NT2/D1 (cell line): ENCODE measurements at regions not wholly inside any gene's neighbourhood (a gene's known extent, or its start where the extent isn't known, plus 50 kb on each side); places are given as distances from the start of the nearest gene placed in this dataset.
A peak's percentile ranks its signal among the peaks of the same experiment; 100 is the strongest.

ENCODE experiments used
- DNase-seq: peaks from one replicate; pipeline ENCODE4 v3.0.0-alpha.2; 2011; ENCODE audit warnings: low read depth, low spot score
- H3K27me3 ChIP-seq: 2 replicates; pipeline ENCODE4 v1.6.0; 2011; ENCODE audit warnings: mild to moderate bottlenecking; ENCODE audit not compliant: insufficient read length, insufficient read depth
- H3K36me3 ChIP-seq: 2 replicates; pipeline ENCODE4 v1.6.1; 2011; ENCODE audit warnings: mild to moderate bottlenecking, low read length, mixed read lengths; ENCODE audit not compliant: insufficient read depth, insufficient read length
- H3K4me1 ChIP-seq: 2 replicates; pipeline ENCODE4 v1.5.1; 2011; ENCODE audit not compliant: insufficient read depth, insufficient read length
- H3K4me3 ChIP-seq: 2 replicates; pipeline ENCODE4 v1.5.1; 2011; ENCODE audit warnings: low read depth; ENCODE audit not compliant: insufficient read length
- H3K9ac ChIP-seq: 2 replicates; pipeline ENCODE4 v1.6.0; 2011; ENCODE audit warnings: low read depth; ENCODE audit not compliant: insufficient read length
- H3K9me3 ChIP-seq: 2 replicates; pipeline ENCODE4 v1.5.1; 2011; ENCODE audit warnings: mild to moderate bottlenecking, low read length; ENCODE audit not compliant: insufficient read depth
- SUZ12 ChIP-seq: IDR thresholded peaks from 2 replicates; pipeline ENCODE4 v1.6.1; 2011; ENCODE audit not compliant: insufficient read length, insufficient read depth; ENCODE audit errors: extremely low read depth
- YY1 ChIP-seq: IDR thresholded peaks from 2 replicates; pipeline ENCODE4 v1.6.1; 2011; ENCODE audit not compliant: insufficient read length, insufficient read depth
- ZNF274 ChIP-seq: IDR thresholded peaks from 2 replicates; pipeline ENCODE4 v1.6.1; 2011; ENCODE audit warnings: mild to moderate bottlenecking, low read depth, low read length

DNA sequence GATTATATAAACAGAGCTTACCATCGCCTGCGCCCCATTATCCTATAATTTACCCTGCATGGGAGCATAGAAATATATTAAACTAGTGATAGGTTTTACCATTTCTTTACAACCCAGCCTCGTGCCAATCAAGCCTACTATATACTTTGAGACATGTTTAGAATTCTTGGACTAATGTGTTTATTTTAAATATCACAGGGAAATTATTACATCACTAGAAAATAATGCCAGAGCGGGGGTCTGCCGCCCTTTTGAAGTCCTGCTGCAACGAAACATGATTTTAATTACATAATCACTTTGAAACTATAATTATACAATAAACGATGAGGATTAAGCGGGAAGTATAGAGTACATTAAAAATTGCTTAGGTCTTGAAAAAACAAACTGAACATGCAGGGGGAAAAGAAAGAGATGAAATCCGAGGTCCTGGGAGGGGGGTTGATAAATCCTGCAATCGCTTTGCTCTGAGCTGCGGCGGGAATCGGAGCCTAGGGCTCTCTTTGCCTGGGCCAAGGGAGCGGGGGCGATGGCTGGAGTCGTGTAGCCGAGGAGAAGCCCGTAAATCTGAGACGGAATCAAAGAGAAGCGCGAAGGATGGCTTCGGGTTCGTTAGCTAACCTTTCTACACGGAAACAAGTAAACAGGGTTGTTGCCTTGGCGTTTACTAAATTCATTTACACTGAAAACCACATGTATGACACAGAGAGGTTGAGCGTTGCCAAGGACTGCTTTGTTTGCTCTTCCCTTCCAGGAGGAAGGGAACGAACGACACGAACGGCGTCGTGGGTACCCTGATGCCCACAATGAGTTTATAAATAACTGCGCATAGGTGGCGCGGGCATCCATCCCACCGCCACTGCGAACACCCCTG, 127.6 kb downstream of the TMEM174 start:
- Histone ChIP-seq H3K27me3 (peaks cover 96% of the 10 kb centered on the region), H3K4me1 (no peaks in the 10 kb centered on the region), H3K36me3 (no peaks in the 10 kb centered on the region), H3K4me3 (no peak overlapping the region), H3K9ac (peak overlapping the region; percentile 26), H3K9me3 (no peaks in the 10 kb centered on the region)
- no peak for DNase-seq
- no peak for TF ChIP-seq ZNF274
- TF ChIP-seq SUZ12: no peak
- no peak for TF ChIP-seq YY1

DNA sequence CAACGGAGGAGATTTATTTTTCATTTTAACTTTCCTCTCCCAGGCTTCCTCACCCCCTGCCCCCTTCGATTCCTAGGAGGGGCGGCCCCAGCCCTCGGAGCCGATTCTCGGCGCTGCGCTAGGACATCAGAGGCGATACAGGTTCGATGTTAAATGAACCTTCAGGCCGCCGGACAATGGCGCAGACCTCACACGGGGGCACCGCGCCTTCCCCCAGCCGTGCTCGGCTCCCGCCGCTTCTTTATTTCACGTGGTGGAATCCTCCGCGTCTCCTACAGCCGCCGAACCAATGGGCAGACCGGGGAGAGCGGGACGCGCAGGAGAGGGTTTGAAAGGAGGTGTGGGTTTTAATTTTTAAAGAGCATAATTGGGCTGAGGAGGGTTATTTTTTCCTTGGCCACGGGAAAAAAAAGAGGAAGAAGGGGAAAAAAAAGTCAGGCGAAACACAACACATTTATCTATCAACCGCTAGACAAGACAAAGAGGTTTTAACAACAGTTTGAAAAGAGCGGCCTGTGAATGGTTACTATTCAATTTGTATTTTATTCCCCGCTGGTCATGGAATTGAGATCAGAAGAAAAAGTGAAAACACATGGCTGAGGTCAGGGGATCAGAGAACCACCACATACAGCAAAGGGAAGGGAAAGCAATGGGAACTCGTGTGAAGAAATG, 126.8 kb downstream of the TMEM174 start:
- DNase-seq: no peak
- H3K4me3 ChIP-seq: peak overlapping the region; percentile 23
- peak overlapping the region; percentile 26 for H3K9ac ChIP-seq
- TF ChIP-seq YY1: no peak
- TF ChIP-seq ZNF274: no peak
- TF ChIP-seq SUZ12: no peak
- H3K4me1 ChIP-seq: no peaks in the 10 kb centered on the region
- no peaks in the 10 kb centered on the region for H3K9me3 ChIP-seq
- no peaks in the 10 kb centered on the region for H3K36me3 ChIP-seq
- H3K27me3 ChIP-seq: peaks cover 91% of the 10 kb centered on the region

DNA sequence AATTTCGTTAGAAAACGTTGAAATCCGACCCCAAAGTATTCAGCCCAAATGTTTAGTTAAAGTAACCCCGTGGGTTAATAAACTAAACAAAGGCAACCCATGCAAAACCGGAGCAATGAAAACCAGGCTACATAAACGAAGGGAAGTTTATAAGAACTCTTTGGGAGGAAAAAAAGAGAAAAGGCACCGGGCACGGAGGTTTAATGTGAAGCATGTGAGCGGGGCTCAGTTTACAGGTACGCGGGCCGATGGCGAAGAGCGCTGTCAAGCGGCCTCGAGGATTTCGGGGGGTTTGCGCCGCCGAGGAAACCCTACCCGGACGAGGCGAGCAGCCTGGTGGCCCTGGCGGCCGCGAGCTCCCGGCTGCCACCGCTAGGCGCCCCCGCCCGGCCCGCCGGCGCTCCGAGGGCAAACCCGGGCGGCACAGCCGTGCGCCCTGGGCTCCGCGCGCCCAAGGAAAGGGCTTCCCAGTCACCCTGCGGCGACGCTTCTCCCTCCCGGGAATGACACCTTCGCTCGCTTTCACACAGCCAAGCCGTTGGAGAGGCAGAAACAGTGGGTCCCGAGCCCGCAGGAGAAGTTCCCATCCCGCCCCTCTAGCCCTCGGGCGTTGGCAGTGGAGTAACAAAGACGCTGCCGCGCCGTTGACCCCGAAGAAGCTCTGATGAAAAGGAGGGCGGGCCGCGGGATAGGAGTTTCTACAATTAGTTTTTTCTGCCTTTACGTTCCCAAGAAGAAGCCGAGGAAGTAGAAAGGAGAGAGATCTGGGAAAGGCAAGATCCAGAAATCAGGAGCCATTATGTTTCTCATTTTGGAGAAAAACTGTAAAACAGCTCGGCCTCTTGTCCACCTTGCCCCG, 126.0 kb downstream of the TMEM174 start:
- Histone ChIP-seq H3K36me3 (no peaks in the 10 kb centered on the region), H3K27me3 (peaks cover 83% of the 10 kb centered on the region), H3K9me3 (no peaks in the 10 kb centered on the region), H3K9ac (no peak overlapping the region), H3K4me1 (peaks cover 3% of the 10 kb centered on the region), H3K4me3 (peak overlapping the region; percentile 37)
- TF ChIP-seq ZNF274 (no peak), SUZ12 (no peak), YY1 (no peak)
- peak; percentile 36 for DNase-seq

- TF ChIP-seq ZNF274: no peak
- peak; percentile 53 for TF ChIP-seq SUZ12
- TF ChIP-seq YY1: no peak
- no peaks in the 10 kb centered on the region for H3K9me3 ChIP-seq
- no peak for DNase-seq
- peak overlapping the region; percentile 37 for H3K4me3 ChIP-seq
- no peaks in the 10 kb centered on the region for H3K36me3 ChIP-seq
- H3K4me1 ChIP-seq: peaks cover 3% of the 10 kb centered on the region
- peaks cover 77% of the 10 kb centered on the region for H3K27me3 ChIP-seq
- H3K9ac ChIP-seq: no peak overlapping the region
These were observed 125.3 kb downstream of the TMEM174 start for GRCh38 chr5:73298251-73298771.

GRCh38 chr5:73297430-73297829, 124.4 kb downstream of the TMEM174 start:
- no peak overlapping the region for H3K9ac ChIP-seq
- H3K9me3 ChIP-seq: no peaks in the 10 kb centered on the region
- DNase-seq: no peak
- H3K27me3 ChIP-seq: peaks cover 68% of the 10 kb centered on the region
- TF ChIP-seq SUZ12 (peak; percentile 10), YY1 (no peak), ZNF274 (no peak)
- H3K4me3 ChIP-seq: no peak overlapping the region
- peaks cover 3% of the 10 kb centered on the region for H3K4me1 ChIP-seq
- no peaks in the 10 kb centered on the region for H3K36me3 ChIP-seq

GRCh38 chr5:73296772-73297171, 123.8 kb downstream of the TMEM174 start:
- H3K9ac ChIP-seq: no peak overlapping the region
- no peak overlapping the region for H3K4me3 ChIP-seq
- peaks cover 3% of the 10 kb centered on the region for H3K4me1 ChIP-seq
- H3K9me3 ChIP-seq: no peaks in the 10 kb centered on the region
- no peaks in the 10 kb centered on the region for H3K36me3 ChIP-seq
- TF ChIP-seq ZNF274: no peak
- TF ChIP-seq SUZ12: no peak
- TF ChIP-seq YY1: no peak
- no peak for DNase-seq
- peaks cover 61% of the 10 kb centered on the region for H3K27me3 ChIP-seq
